Colon (tissue), 2 donors: ENCODE measurements at regions not wholly inside any gene's neighbourhood (a gene's known extent, or its start where the extent isn't known, plus 50 kb on each side); places are given as distances from the start of the nearest gene placed in this dataset.
"Not testable (repeated sequence)": the region's sequence is repeated elsewhere in the genome, so short reads cannot be mapped to it uniquely, and the experiment has no call there.

Experiments
- FAIRE-seq: peaks from 2 replicates; lab custom pipeline; 2012; peaks lifted over from hg19 to GRCh38; lab: Jason Lieb, UNC
- donor health status: control.
- donor health status: control.

- FAIRE-seq, result no peak
Observed at GRCh38 chr6:10180138-10181074, 234.5 kb downstream of the TFAP2A start.

GRCh38 chr6:10177704-10178103 lies 237.2 kb downstream of the TFAP2A start:
- FAIRE-seq, result no peak

GRCh38 chr6:10175362-10175761 lies 239.5 kb downstream of the TFAP2A start:
- FAIRE-seq, result no peak

GRCh38 chr6:10174761-10175160 lies 240.1 kb downstream of the TFAP2A start:
- FAIRE-seq, result no peak

GRCh38 chr6:10174056-10174455 lies 240.8 kb downstream of the TFAP2A start:
- FAIRE-seq, result no peak

GRCh38 chr6:10171706-10172105 lies 243.2 kb downstream of the TFAP2A start:
- not testable (repeated sequence) for FAIRE-seq

- no peak for FAIRE-seq
Observed at GRCh38 chr6:10170816-10171215, 244.1 kb downstream of the TFAP2A start.

- no peak for FAIRE-seq
Observed at GRCh38 chr6:10166031-10166430, 248.8 kb downstream of the TFAP2A start.

GRCh38 chr6:10163203-10163962 lies 251.5 kb downstream of the TFAP2A start:
- FAIRE-seq, result no peak

GRCh38 chr6:10156875-10157274 lies 258.0 kb downstream of the TFAP2A start:
- FAIRE-seq, result no peak

GRCh38 chr6:10154251-10154650 lies 260.6 kb downstream of the TFAP2A start:
- FAIRE-seq, result no peak

GRCh38 chr6:10151144-10151915 lies 263.5 kb downstream of the TFAP2A start:
- FAIRE-seq, result no peak

GRCh38 chr6:10149603-10150002 lies 265.3 kb downstream of the TFAP2A start:
- FAIRE-seq, result no peak

GRCh38 chr6:10146715-10147451 lies 268.0 kb downstream of the TFAP2A start:
- no peak for FAIRE-seq

GRCh38 chr6:10144772-10145171 lies 270.1 kb downstream of the TFAP2A start:
- no peak for FAIRE-seq

GRCh38 chr6:10141746-10142443 lies 273.0 kb downstream of the TFAP2A start:
- FAIRE-seq, result no peak

- FAIRE-seq, result no peak
Observed at GRCh38 chr6:10140824-10141223, 274.1 kb downstream of the TFAP2A start.

- no peak for FAIRE-seq
Observed at GRCh38 chr6:10140136-10140535, 274.7 kb downstream of the TFAP2A start.

- FAIRE-seq, result no peak
Observed at GRCh38 chr6:10138917-10139316, 276.0 kb downstream of the TFAP2A start.

- FAIRE-seq, result no peak
Observed at GRCh38 chr6:10136636-10137035, 278.2 kb downstream of the TFAP2A start.

- not testable (repeated sequence) for FAIRE-seq
Observed at GRCh38 chr6:10134185-10134584, 280.7 kb downstream of the TFAP2A start.
